ENCODE measurements at regions not wholly inside any gene's neighbourhood (a gene's known extent, or its start where the extent isn't known, plus 50 kb on each side); places are given as distances from the start of the nearest gene placed in this dataset.

DNA sequence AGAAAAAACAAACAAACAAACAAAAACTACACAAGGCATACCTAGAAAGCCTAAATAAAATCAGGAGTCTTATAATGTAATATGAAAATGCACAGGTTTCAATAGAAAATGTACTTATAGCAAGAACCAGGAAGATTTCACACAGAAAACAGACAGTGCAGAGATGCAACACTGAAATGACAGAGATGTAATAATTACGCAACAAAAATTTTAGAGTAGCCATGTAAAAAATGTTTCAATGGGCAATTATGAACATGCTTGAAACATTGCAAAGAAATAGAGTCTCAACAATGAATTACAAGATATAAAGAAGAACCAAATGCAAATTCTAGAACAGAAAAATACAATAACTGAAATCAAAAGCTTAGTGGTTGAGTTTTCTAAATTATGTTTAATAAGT is 405.9 kb downstream of the PLK2 start:
- H3K36me3 ChIP-seq (ENCODE audit: control insufficient read depth in 2 of 2, extremely low read depth in 1 of 2, insufficient read depth in 1 of 2, low read length in 1 of 2) = no peaks in the 10 kb centered on the region

DNA sequence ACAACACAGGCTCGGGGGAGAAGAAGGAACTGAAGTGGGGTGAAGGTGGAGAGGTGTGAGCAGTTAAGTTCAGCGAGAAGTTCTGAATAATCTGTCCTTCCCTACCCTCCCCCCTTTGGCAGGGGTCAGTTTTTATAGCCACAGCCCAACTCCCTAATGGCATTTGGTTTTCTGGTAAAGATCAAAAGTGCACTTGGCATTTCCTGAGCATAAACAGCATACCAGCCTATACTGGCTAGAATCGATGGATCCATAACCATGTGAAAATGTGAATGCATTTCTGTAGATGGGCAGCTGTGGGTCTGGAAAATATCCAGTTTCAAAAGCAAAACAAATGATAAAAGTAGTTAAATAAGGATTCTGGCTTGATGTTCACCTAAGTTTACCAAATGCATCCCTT is 410.9 kb downstream of the PLK2 start:
- no peaks in the 10 kb centered on the region for H3K27me3 ChIP-seq (replicated peaks in 1 of 2; ENCODE audit: control insufficient read depth in 2 of 2, extremely low read depth in 1 of 2, insufficient read depth in 2 of 2, low read length in 1 of 2)

More for the DNA sequence above, 405.9 kb downstream of the PLK2 start:
- no peaks in the 10 kb centered on the region for H3K36me3 Mint-ChIP-seq
- no peak overlapping the region for H3K4me3 Mint-ChIP-seq
- DNase-seq (no peak), ATAC-seq (replicated peaks in 1 of 4) (no peak)
- H3K4me1 Mint-ChIP-seq = no peaks in the 10 kb centered on the region
- H3K4me1 ChIP-seq (ENCODE audit: control insufficient read depth in 1 of 2, extremely low read depth in 1 of 2, insufficient read depth in 2 of 2, low read length in 2 of 2) = no peaks in the 10 kb centered on the region
- POLR2A ChIA-PET = no interaction called here
- CTCF ChIA-PET = no interaction called here
- no peak overlapping the region for H3K4me3 ChIP-seq (ENCODE audit: control insufficient read depth in 1 of 2, extremely low read depth in 1 of 2, low read length in 1 of 2)
- peaks cover 0 to 2% of the 10 kb centered on the region in 2 donors for H3K27me3 Mint-ChIP-seq
- H3K27ac ChIP-seq (ENCODE audit: low read length) = no peak overlapping the region
- H3K27ac Mint-ChIP-seq = no peak overlapping the region
- peaks cover 0 to 8% (median 0%) of the 10 kb centered on the region in 3 donors for H3K9me3 Mint-ChIP-seq
- WGBS (ENCODE audit: insufficient coverage) = no CpG with 5 or more reads among the region's 1 CpG
- H3K27me3 ChIP-seq (replicated peaks in 1 of 2; ENCODE audit: control insufficient read depth in 2 of 2, extremely low read depth in 1 of 2, insufficient read depth in 2 of 2, low read length in 1 of 2) = no peaks in the 10 kb centered on the region
- H3K9me3 ChIP-seq = no peaks in the 10 kb centered on the region

DNA sequence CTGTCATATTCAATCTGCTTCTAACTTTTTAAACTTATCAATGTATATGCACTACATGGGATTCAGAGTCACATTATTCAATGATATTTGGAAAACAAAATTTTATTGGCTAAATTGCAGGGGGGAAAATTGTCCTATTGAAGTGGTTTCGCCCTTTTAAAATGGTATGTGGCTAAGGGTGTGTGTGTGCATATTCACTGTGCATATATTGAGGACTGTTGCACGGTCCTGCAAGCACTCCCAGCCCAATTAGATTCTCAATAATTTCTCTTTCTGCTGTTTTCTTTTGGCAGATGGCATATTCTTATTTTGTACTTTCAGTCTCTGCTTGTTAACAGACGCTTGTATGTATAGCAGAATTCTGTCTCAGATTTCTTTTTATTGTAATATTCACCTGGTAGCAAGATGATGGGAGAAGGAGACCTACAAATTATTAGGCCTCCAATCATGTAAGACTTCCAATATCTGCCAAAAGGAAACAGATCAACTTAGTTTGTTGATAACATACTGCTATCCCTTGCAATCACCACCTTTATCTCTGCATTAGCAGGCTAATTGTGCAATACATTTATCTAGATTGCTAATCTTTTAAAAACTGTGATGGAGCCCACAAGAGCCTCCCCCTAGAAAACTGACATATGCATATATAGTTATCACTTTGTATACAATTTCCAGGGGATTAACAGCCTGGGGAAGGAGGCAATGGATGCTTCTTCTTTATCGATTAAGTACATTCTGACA is 411.5 kb downstream of the PLK2 start:
- no peaks in the 10 kb centered on the region for H3K4me1 Mint-ChIP-seq
- 43% methylated on average over 1 of the region's 4 CpGs for WGBS (ENCODE audit: insufficient coverage)
- Histone ChIP-seq H3K9me3 (no peaks in the 10 kb centered on the region), H3K4me3 (ENCODE audit: control insufficient read depth in 1 of 2, extremely low read depth in 1 of 2, low read length in 1 of 2) (no peak overlapping the region), H3K27me3 (replicated peaks in 1 of 2; ENCODE audit: control insufficient read depth in 2 of 2, extremely low read depth in 1 of 2, insufficient read depth in 2 of 2, low read length in 1 of 2) (no peaks in the 10 kb centered on the region), H3K27ac (ENCODE audit: low read length) (no peak overlapping the region), H3K36me3 (ENCODE audit: control insufficient read depth in 2 of 2, extremely low read depth in 1 of 2, insufficient read depth in 1 of 2, low read length in 1 of 2) (no peaks in the 10 kb centered on the region), H3K4me1 (ENCODE audit: control insufficient read depth in 1 of 2, extremely low read depth in 1 of 2, insufficient read depth in 2 of 2, low read length in 2 of 2) (no peaks in the 10 kb centered on the region)
- no peaks in the 10 kb centered on the region for H3K27me3 Mint-ChIP-seq
- H3K4me3 Mint-ChIP-seq = no peak overlapping the region
- H3K27ac Mint-ChIP-seq = no peak overlapping the region
- DNase-seq (no peak), ATAC-seq (replicated peaks in 1 of 4) (no peak)
- CTCF ChIA-PET = no interaction called here
- POLR2A ChIA-PET = no interaction called here
- H3K36me3 Mint-ChIP-seq = no peaks in the 10 kb centered on the region
- no peaks in the 10 kb centered on the region for H3K9me3 Mint-ChIP-seq

More for the DNA sequence above, 410.9 kb downstream of the PLK2 start:
- Histone ChIP-seq H3K27ac (ENCODE audit: low read length) (no peak overlapping the region), H3K36me3 (ENCODE audit: control insufficient read depth in 2 of 2, extremely low read depth in 1 of 2, insufficient read depth in 1 of 2, low read length in 1 of 2) (no peaks in the 10 kb centered on the region), H3K9me3 (no peaks in the 10 kb centered on the region), H3K4me3 (ENCODE audit: control insufficient read depth in 1 of 2, extremely low read depth in 1 of 2, low read length in 1 of 2) (no peak overlapping the region), H3K4me1 (ENCODE audit: control insufficient read depth in 1 of 2, extremely low read depth in 1 of 2, insufficient read depth in 2 of 2, low read length in 2 of 2) (no peaks in the 10 kb centered on the region)
- ChIA-PET CTCF (no interaction called here), POLR2A (no interaction called here)
- Mint-ChIP-seq H3K36me3 (no peaks in the 10 kb centered on the region), H3K27me3 (no peaks in the 10 kb centered on the region), H3K4me3 (no peak overlapping the region), H3K9me3 (no peaks in the 10 kb centered on the region), H3K4me1 (no peaks in the 10 kb centered on the region), H3K27ac (no peak overlapping the region)
- ATAC-seq (replicated peaks in 1 of 4) = no peak
- WGBS (ENCODE audit: insufficient coverage) = no CpG with 5 or more reads among the region's 3 CpGs
- DNase-seq = no peak

DNA sequence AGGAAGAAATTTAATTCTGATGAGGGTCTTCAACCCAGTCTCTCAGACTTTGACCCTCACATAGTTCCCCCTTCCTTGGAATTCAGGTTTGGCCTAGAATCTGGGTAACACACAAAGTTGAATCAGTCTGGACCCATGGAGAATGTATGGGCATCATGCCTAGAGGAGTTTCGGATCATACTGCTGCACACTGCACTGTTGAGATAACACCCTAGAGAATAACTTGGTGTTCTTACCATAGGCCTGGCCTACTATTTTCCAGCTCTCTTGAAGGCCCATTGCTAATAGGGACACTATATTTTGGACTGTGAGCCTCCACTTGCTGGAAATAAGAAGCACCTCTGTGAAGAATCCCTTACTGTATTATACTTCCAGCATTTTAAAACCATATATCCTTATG is 413.5 kb downstream of the PLK2 start:
- no peaks in the 10 kb centered on the region for H3K27me3 Mint-ChIP-seq
- POLR2A ChIA-PET = no interaction called here
- no peaks in the 10 kb centered on the region for H3K27me3 ChIP-seq (replicated peaks in 1 of 2; ENCODE audit: control insufficient read depth in 2 of 2, extremely low read depth in 1 of 2, insufficient read depth in 2 of 2, low read length in 1 of 2)
- H3K4me1 ChIP-seq (ENCODE audit: control insufficient read depth in 1 of 2, extremely low read depth in 1 of 2, insufficient read depth in 2 of 2, low read length in 2 of 2) = no peaks in the 10 kb centered on the region
- no peak overlapping the region for H3K4me3 ChIP-seq (ENCODE audit: control insufficient read depth in 1 of 2, extremely low read depth in 1 of 2, low read length in 1 of 2)
- CTCF ChIA-PET = no interaction called here
- no peak overlapping the region for H3K27ac ChIP-seq (ENCODE audit: low read length)
- no peaks in the 10 kb centered on the region for H3K9me3 Mint-ChIP-seq
- DNase-seq (no peak), ATAC-seq (replicated peaks in 1 of 4) (no peak)
- H3K4me1 Mint-ChIP-seq = no peaks in the 10 kb centered on the region
- H3K27ac Mint-ChIP-seq = no peak overlapping the region
- H3K9me3 ChIP-seq = no peaks in the 10 kb centered on the region
- 83% methylated on average over 1 of the region's 1 CpG for WGBS (ENCODE audit: insufficient coverage)
- no peaks in the 10 kb centered on the region for H3K36me3 Mint-ChIP-seq
- no peaks in the 10 kb centered on the region for H3K36me3 ChIP-seq (ENCODE audit: control insufficient read depth in 2 of 2, extremely low read depth in 1 of 2, insufficient read depth in 1 of 2, low read length in 1 of 2)
- no peak overlapping the region for H3K4me3 Mint-ChIP-seq

DNA sequence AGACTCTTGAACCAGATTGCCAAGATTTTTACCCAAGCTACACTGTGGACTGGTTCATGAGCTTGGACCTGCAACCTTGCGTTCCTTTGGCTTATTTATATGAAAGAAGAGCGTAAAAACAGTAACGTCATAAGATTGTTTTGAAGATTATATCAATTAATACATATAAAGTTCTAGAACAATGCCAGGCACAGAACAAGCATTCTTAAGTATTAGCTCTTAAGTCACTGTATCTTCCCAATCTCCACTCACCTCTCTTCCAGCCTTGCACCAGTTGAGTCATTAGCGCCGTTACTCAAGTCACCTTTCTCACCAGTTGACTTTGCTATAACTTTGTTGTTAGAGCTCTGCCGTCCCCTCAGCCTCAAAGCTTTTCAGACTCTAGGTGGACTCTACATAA is 415.7 kb downstream of the PLK2 start:
- DNase-seq (no peak), ATAC-seq (replicated peaks in 1 of 4) (no peak)
- ChIA-PET CTCF (interaction anchor here in 1 of 2 donors (0.7 kb wide), 1 partner anchor 21 kb away, joined by 3 read pairs; no protein-coding TSS in a partner anchor), POLR2A (interaction anchor here in 1 of 2 donors (0.7 kb wide), 1 partner anchor 88 kb away, joined by 5 read pairs; no protein-coding TSS in a partner anchor)
- Histone ChIP-seq H3K4me3 (ENCODE audit: control insufficient read depth in 1 of 2, extremely low read depth in 1 of 2, low read length in 1 of 2) (no peak overlapping the region), H3K27ac (ENCODE audit: low read length) (no peak overlapping the region), H3K4me1 (ENCODE audit: control insufficient read depth in 1 of 2, extremely low read depth in 1 of 2, insufficient read depth in 2 of 2, low read length in 2 of 2) (no peaks in the 10 kb centered on the region), H3K36me3 (ENCODE audit: control insufficient read depth in 2 of 2, extremely low read depth in 1 of 2, insufficient read depth in 1 of 2, low read length in 1 of 2) (no peaks in the 10 kb centered on the region), H3K9me3 (no peaks in the 10 kb centered on the region), H3K27me3 (replicated peaks in 1 of 2; ENCODE audit: control insufficient read depth in 2 of 2, extremely low read depth in 1 of 2, insufficient read depth in 2 of 2, low read length in 1 of 2) (no peaks in the 10 kb centered on the region)
- H3K4me3 Mint-ChIP-seq = no peak overlapping the region
- peaks cover 0 to 1% of the 10 kb centered on the region in 2 donors for H3K27me3 Mint-ChIP-seq
- no peaks in the 10 kb centered on the region for H3K9me3 Mint-ChIP-seq
- H3K27ac Mint-ChIP-seq = no peak overlapping the region
- H3K4me1 Mint-ChIP-seq = no peaks in the 10 kb centered on the region
- H3K36me3 Mint-ChIP-seq = no peaks in the 10 kb centered on the region
- 100% methylated on average over 2 of the region's 6 CpGs for WGBS (ENCODE audit: insufficient coverage)

DNA sequence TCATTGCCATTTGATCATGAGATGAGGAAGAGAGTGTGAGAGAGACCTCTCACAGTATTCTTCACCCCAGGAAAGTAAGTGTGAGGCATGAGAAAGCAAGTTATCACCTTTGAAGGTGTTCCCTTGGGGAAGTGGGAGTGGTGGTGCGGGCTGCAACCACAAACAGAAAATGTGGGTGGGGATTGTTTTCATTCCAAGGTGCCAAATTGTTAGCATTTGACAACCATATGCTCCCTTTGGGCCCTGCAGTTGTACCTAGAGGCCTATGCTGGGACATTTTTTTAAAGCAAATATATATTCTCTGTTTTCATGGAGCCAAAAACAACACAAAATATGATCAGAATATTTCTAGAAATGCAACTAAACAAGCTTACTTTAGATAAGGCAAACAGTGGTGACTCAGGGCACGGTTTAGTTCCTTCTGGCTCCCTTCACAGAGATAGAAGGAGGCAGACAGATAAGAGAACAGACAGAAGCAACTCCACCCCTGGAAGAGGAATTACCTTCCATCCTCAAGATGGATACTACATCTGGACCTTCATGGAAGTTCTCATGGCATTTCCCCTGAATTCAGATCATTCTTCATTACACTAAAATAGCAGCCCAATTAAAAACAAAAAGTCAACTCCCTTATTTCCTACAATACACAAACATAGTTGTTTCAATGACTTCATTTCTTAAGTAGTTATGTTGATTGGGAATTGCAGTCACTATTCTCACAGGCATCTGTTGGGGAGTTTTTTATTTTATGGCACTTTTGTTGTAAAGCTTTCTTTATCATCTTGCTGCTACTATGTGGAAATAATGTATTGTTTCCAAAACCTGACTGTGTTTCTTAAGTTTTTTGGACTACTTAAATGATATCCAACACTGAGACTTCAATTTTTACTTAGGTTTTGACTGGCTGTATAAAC is 416.6 kb downstream of the PLK2 start:
- 33% methylated on average over 2 of the region's 2 CpGs for WGBS (ENCODE audit: insufficient coverage)
- POLR2A ChIA-PET = no interaction called here
- ATAC-seq (replicated peaks in 1 of 4) = no peak

More for the DNA sequence above, 416.6 kb downstream of the PLK2 start:
- H3K27ac Mint-ChIP-seq = no peak overlapping the region
- peaks cover 0 to 6% of the 10 kb centered on the region in 2 donors for H3K27me3 Mint-ChIP-seq
- Histone ChIP-seq H3K4me3 (ENCODE audit: control insufficient read depth in 1 of 2, extremely low read depth in 1 of 2, low read length in 1 of 2) (no peak overlapping the region), H3K36me3 (ENCODE audit: control insufficient read depth in 2 of 2, extremely low read depth in 1 of 2, insufficient read depth in 1 of 2, low read length in 1 of 2) (no peaks in the 10 kb centered on the region), H3K27ac (ENCODE audit: low read length) (no peak overlapping the region), H3K4me1 (ENCODE audit: control insufficient read depth in 1 of 2, extremely low read depth in 1 of 2, insufficient read depth in 2 of 2, low read length in 2 of 2) (no peaks in the 10 kb centered on the region), H3K27me3 (replicated peaks in 1 of 2; ENCODE audit: control insufficient read depth in 2 of 2, extremely low read depth in 1 of 2, insufficient read depth in 2 of 2, low read length in 1 of 2) (no peaks in the 10 kb centered on the region), H3K9me3 (no peaks in the 10 kb centered on the region)
- CTCF ChIA-PET = interaction anchor here in 1 of 2 donors (0.6 kb wide), 1 partner anchor 20 kb away, joined by 4 read pairs; no protein-coding TSS in a partner anchor
- DNase-seq = no peak
- H3K4me1 Mint-ChIP-seq = no peaks in the 10 kb centered on the region
- no peaks in the 10 kb centered on the region for H3K9me3 Mint-ChIP-seq
- H3K4me3 Mint-ChIP-seq = no peak overlapping the region
- H3K36me3 Mint-ChIP-seq = no peaks in the 10 kb centered on the region
